HepG2 (cell line): ENCODE measurements at regions not wholly inside any gene's neighbourhood (a gene's known extent, or its start where the extent isn't known, plus 50 kb on each side); places are given as distances from the start of the nearest gene placed in this dataset.

Experiments used
- CHD2 ChIP-seq: IDR thresholded peaks from 2 replicates; pipeline ENCODE4 v1.6.1; 2011; ENCODE audit warnings: low read depth, low read length, improper control_type of control experiment
- EZH2 ChIP-seq: conservative IDR thresholded peaks from 2 replicates; pipeline ENCODE4 v1.6.1; 2012; ENCODE audit warnings: mild to moderate bottlenecking, low read depth, low read length, moderate library complexity
- SMARCC2 ChIP-seq: fragments of 450-650 bp; IDR thresholded peaks from 2 replicates; pipeline ENCODE4 v1.6.1; 2017; ENCODE audit warnings: antibody characterized with exemption, mild to moderate bottlenecking
- TAF15 ChIP-seq: fragments of 200-400 bp; formaldehyde crosslinking; IDR thresholded peaks from one replicate; pipeline ENCODE4 v1.6.1; 2018; ENCODE audit warnings: mild to moderate bottlenecking, low read depth, low read length; ENCODE audit not compliant: poor library complexity, severe bottlenecking
- YY1 ChIP-seq: IDR thresholded peaks from 2 replicates; pipeline ENCODE4 v1.6.1; 2011; ENCODE audit warnings: low read length, low read depth, moderate library complexity, mild to moderate bottlenecking; ENCODE audit not compliant: insufficient read depth, insufficient replicate concordance
- ZBTB8A ChIP-seq: sonication (generic); formaldehyde crosslinking; IDR thresholded peaks from 2 replicates; pipeline ENCODE4 v1.4.0; 2020; ENCODE audit warnings: mild to moderate bottlenecking, low read depth, missing genetic modification reagents, borderline replicate concordance

DNA sequence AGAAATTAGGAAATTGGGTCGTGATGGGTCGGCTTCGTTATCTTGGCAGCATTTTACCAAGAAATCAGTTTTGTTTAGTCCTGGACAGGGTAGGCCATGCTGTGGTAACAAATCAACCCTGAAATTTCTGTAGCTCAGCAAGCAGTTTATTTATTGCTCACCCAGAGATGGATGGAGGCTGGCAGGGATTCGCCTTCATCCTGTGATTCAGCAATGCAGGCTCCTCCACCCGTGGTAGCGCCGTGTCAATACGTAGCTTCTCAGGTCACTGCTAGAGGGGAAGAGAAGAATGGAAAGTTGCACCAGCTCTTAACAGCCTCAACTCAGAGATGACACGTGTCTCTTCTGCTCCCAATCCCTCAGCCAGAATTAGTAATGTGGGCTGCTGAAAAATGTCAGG lies 157.0 kb upstream of the SGK1 start:
- TF ChIP-seq TAF15 (no peak), ZBTB8A (CRISPR knock-in tag) (no peak), YY1 (no peak), CHD2 (no peak), SMARCC2 (no peak), EZH2 (no peak)
